H1 (cell line): ENCODE measurements at regions not wholly inside any gene's neighbourhood (a gene's known extent, or its start where the extent isn't known, plus 50 kb on each side); places are given as distances from the start of the nearest gene placed in this dataset.

Source experiments
- CTCF ChIA-PET: fragments of 300-600 bp; sonication (Branson Sonifier 250); formaldehyde crosslinking; loops from one replicate; lab custom pipeline; 2021; ENCODE audit not compliant: partially characterized antibody; lab: Charles Lee
- POLR2A ChIA-PET: fragments of 300-600 bp; sonication (Branson Sonifier 250); formaldehyde crosslinking; loops from one replicate; lab custom pipeline; 2021; ENCODE audit warnings: inconsistent platforms; ENCODE audit not compliant: partially characterized antibody; lab: Charles Lee
- DNase-seq, 2 experiments: peaks; one replicate each; pipeline versions ENCODE4 v3.0.0 to v3.0.0-alpha.2; 2010 to 2022; ENCODE audit warnings: low spot score in 2 of 2, low read depth in 1 of 2, mixed read lengths in 1 of 2
- FAIRE-seq: peaks from 2 replicates; lab custom pipeline; 2011; peaks lifted over from hg19 to GRCh38; lab: Jason Lieb, UNC
- H2AFZ ChIP-seq: 2 replicates; pipeline ENCODE4 v1.8.1; 2012; ENCODE audit warnings: low read length, inconsistent platforms
- H2AK5ac ChIP-seq: 2 replicates; pipeline ENCODE4 v1.6.1; 2013; ENCODE audit warnings: low read depth, low read length
- H2BK120ac ChIP-seq: replicated peaks from 2 replicates; pipeline ENCODE3; 2013; ENCODE audit warnings: low read depth, low read length, inconsistent platforms
- H2BK12ac ChIP-seq: 2 replicates; pipeline ENCODE4 v1.6.1; 2013; ENCODE audit warnings: low read depth, low read length
- H2BK15ac ChIP-seq: 2 replicates; pipeline ENCODE4 v1.6.1; 2013; ENCODE audit warnings: low read length
- H2BK20ac ChIP-seq: 2 replicates; pipeline ENCODE4 v1.6.1; 2013; ENCODE audit warnings: low read length
- H2BK5ac ChIP-seq: 2 replicates; pipeline ENCODE4 v1.6.1; 2013; ENCODE audit warnings: low read depth, low read length
- H3K14ac ChIP-seq: 2 replicates; pipeline ENCODE4 v1.6.1; 2013; ENCODE audit warnings: inconsistent platforms; ENCODE audit not compliant: insufficient read length
- H3K18ac ChIP-seq: 2 replicates; pipeline ENCODE4 v1.6.1; 2013; ENCODE audit warnings: low read length; ENCODE audit errors: extremely low read depth
- H3K23ac ChIP-seq: 2 replicates; pipeline ENCODE4 v1.6.1; 2013; ENCODE audit warnings: inconsistent platforms; ENCODE audit not compliant: insufficient read length
- H3K23me2 ChIP-seq: 2 replicates; pipeline ENCODE4 v1.6.1; 2013; ENCODE audit warnings: low read depth, low read length
- H3K27ac ChIP-seq: 2 replicates; pipeline ENCODE4 v1.6.1; 2011; ENCODE audit warnings: low read depth, low read length, inconsistent platforms
- H3K27me3 ChIP-seq, 4 experiments: replicated peaks in 1 of 4; 1 replicate in 1 of 4; 2 replicates in 3 of 4; pipeline versions ENCODE4 v1.6.1 to v1.8.1; 2011 to 2013; ENCODE audit warnings: low read length in 3 of 4, mild to moderate bottlenecking in 3 of 4, inconsistent platforms in 2 of 4, mixed read lengths in 2 of 4, moderate library complexity in 1 of 4; ENCODE audit not compliant: control insufficient read depth in 3 of 4, insufficient read depth in 3 of 4; ENCODE audit errors: extremely low read depth in 1 of 4
- H3K36me3 ChIP-seq, 4 experiments: 2 replicates each; pipeline versions ENCODE4 v1.6.1 to v1.8.1; 2011 to 2013; ENCODE audit warnings: mild to moderate bottlenecking in 4 of 4, low read length in 3 of 4, moderate library complexity in 2 of 4, control low read depth in 1 of 4, inconsistent platforms in 1 of 4; ENCODE audit not compliant: insufficient read depth in 4 of 4, control insufficient read depth in 2 of 4
- H3K4ac ChIP-seq: replicated peaks from 2 replicates; pipeline ENCODE3; 2013; ENCODE audit warnings: low read length, low read depth, mixed read lengths, inconsistent platforms; ENCODE audit not compliant: insufficient read length
- H3K4me1 ChIP-seq, 4 experiments: replicated peaks in 1 of 4; 1 replicate in 1 of 4; 2 replicates in 3 of 4; pipeline versions ENCODE4 v1.6.1 to v1.8.1; 2011 to 2013; ENCODE audit warnings: low read length in 3 of 4, inconsistent platforms in 2 of 4, mixed read lengths in 1 of 4; ENCODE audit not compliant: insufficient read depth in 4 of 4, control insufficient read depth in 3 of 4
- H3K4me2 ChIP-seq, 2 experiments: 2 replicates each; pipeline versions ENCODE4 v1.6.1 to v1.8.1; 2011 to 2013; ENCODE audit warnings: low read depth in 2 of 2, low read length in 2 of 2, control low read depth in 1 of 2, inconsistent platforms in 1 of 2, mild to moderate bottlenecking in 1 of 2; ENCODE audit not compliant: insufficient read depth in 1 of 2
- H3K4me3 ChIP-seq, 4 experiments: fragments of 200-600, 300-600 bp in 1 of 4; sonication (generic), shearing (Covaris generic), sonication (Bioruptor Twin) in 1 of 4; 2 replicates each; pipeline versions ENCODE4 v1.5.1 to v1.8.1; 2011 to 2016; ENCODE audit warnings: low read length in 4 of 4, low read depth in 3 of 4, control low read depth in 2 of 4, inconsistent platforms in 2 of 4, mild to moderate bottlenecking in 2 of 4, mixed read lengths in 1 of 4, moderate library complexity in 1 of 4; ENCODE audit not compliant: insufficient read depth in 2 of 4; ENCODE audit errors: extremely low read depth in 1 of 4
- H3K56ac ChIP-seq: replicated peaks from 2 replicates; pipeline ENCODE3; 2013; ENCODE audit warnings: low read depth, mild to moderate bottlenecking, mixed read lengths, low read length, inconsistent platforms; ENCODE audit not compliant: insufficient read length
- H3K79me1 ChIP-seq: 2 replicates; pipeline ENCODE4 v1.6.1; 2013; ENCODE audit warnings: low read depth, low read length, control low read depth
- H3K79me2 ChIP-seq, 2 experiments: 2 replicates each; pipeline versions ENCODE4 v1.6.1 to v1.8.1; 2012 to 2013; ENCODE audit warnings: low read length in 2 of 2, mild to moderate bottlenecking in 2 of 2, inconsistent platforms in 1 of 2; ENCODE audit not compliant: insufficient read depth in 2 of 2, control insufficient read depth in 1 of 2
- H3K9ac ChIP-seq, 4 experiments: replicated peaks in 1 of 4; 1 replicate in 1 of 4; 2 replicates in 3 of 4; pipeline versions ENCODE4 v1.6.1 to v1.8.1; 2011 to 2013; ENCODE audit warnings: low read depth in 3 of 4, low read length in 3 of 4, control low read depth in 2 of 4, mild to moderate bottlenecking in 2 of 4, moderate library complexity in 2 of 4, inconsistent platforms in 1 of 4; ENCODE audit errors: extremely low read depth in 1 of 4
- H3K9me3 ChIP-seq, 2 experiments: 2 replicates each; pipeline versions ENCODE4 v1.6.1 to v1.8.1; 2012 to 2013; ENCODE audit warnings: mild to moderate bottlenecking in 2 of 2, moderate library complexity in 2 of 2, control low read depth in 1 of 2, inconsistent platforms in 1 of 2, low read depth in 1 of 2, low read length in 1 of 2, mixed read lengths in 1 of 2; ENCODE audit not compliant: insufficient read depth in 2 of 2
- H4K20me1 ChIP-seq, 2 experiments: replicated peaks in 1 of 2; 2 replicates each; pipeline versions ENCODE3 to v1.8.1; 2011 to 2013; ENCODE audit warnings: inconsistent platforms in 2 of 2, low read length in 2 of 2, mild to moderate bottlenecking in 1 of 2; ENCODE audit not compliant: insufficient read depth in 2 of 2, control insufficient read depth in 1 of 2
- H4K5ac ChIP-seq: 2 replicates; pipeline ENCODE4 v1.6.1; 2013; ENCODE audit warnings: low read length, low read depth, mixed read lengths, inconsistent platforms; ENCODE audit not compliant: insufficient read length
- H4K8ac ChIP-seq: 2 replicates; pipeline ENCODE4 v1.8.0; 2013; ENCODE audit warnings: mild to moderate bottlenecking, moderate library complexity, low read length, inconsistent platforms; ENCODE audit not compliant: insufficient read depth; ENCODE audit errors: extremely low read depth
- H4K91ac ChIP-seq: replicated peaks from 2 replicates; pipeline ENCODE3; 2013; ENCODE audit warnings: low read length, mixed read lengths, inconsistent platforms; ENCODE audit not compliant: insufficient read length
- CBX5 ChIP-seq: fragments of 300-800, 300-1000 bp; sonication (generic); IDR thresholded peaks from 2 replicates; pipeline ENCODE4 v1.7.1; 2016; ENCODE audit warnings: antibody characterized with exemption, low read length, low read depth
- CEBPB ChIP-seq: IDR thresholded peaks from 2 replicates; pipeline ENCODE4 v1.6.1; 2012; ENCODE audit warnings: low read depth, low read length
- CTBP2 ChIP-seq: IDR thresholded peaks from 2 replicates; pipeline ENCODE4 v1.7.0; 2011; ENCODE audit warnings: borderline replicate concordance, mild to moderate bottlenecking, moderate library complexity, mixed read lengths, low read length; ENCODE audit not compliant: insufficient read depth, insufficient read length
- JUND ChIP-seq: IDR thresholded peaks from 2 replicates; pipeline ENCODE4 v1.6.1; 2011; ENCODE audit warnings: mild to moderate bottlenecking, improper control_type of control experiment, low read length
- SP2 ChIP-seq: IDR thresholded peaks from 2 replicates; pipeline ENCODE4 v1.6.1; 2012; ENCODE audit warnings: mild to moderate bottlenecking, low read length, inconsistent platforms
- SRF ChIP-seq: IDR thresholded peaks from 2 replicates; pipeline ENCODE4 v1.6.1; 2011; ENCODE audit warnings: mild to moderate bottlenecking, low read depth, low read length, moderate library complexity
- TBP ChIP-seq: IDR thresholded peaks from 2 replicates; pipeline ENCODE4 v1.6.1; 2011; ENCODE audit warnings: low read depth, low read length, improper control_type of control experiment
- WGBS, 2 experiments: shearing (Covaris generic) in 1 of 2; methylation state at CpG; one replicate each; pipeline versions ENCODE4 v1.1.6 to v1.1.7; 2013 to 2015; ENCODE audit warnings: low lambda C conversion rate in 2 of 2, mixed read lengths in 2 of 2, inconsistent platforms in 1 of 2, low coverage in 1 of 2, missing lambda C conversion rate in 1 of 2; ENCODE audit not compliant: insufficient replicate concordance in 2 of 2, insufficient coverage in 1 of 2, insufficient read length in 1 of 2; ENCODE audit errors: extremely low coverage in 1 of 2, missing lambda C conversion rate in 1 of 2; 5-methylcytosine and 5-hydroxymethylcytosine counted together

GRCh38 chr10:61251089-61251488 is 202.1 kb downstream of the TMEM26 start:
- Histone ChIP-seq H3K9ac (no peak overlapping the region), H4K91ac (no peak overlapping the region), H3K23ac (no peak overlapping the region), H2AK5ac (no peak overlapping the region), H3K4me3 (no peak overlapping the region), H3K23me2 (no peaks in the 10 kb centered on the region), H2AFZ (no peak overlapping the region), H3K79me2 (no peaks in the 10 kb centered on the region), H2BK20ac (no peak overlapping the region), H3K27me3 (peaks cover 0 to 1% (median 0%) of the 10 kb centered on the region in 4 experiments; a peak in 1 of 7 replicates), H2BK12ac (no peak overlapping the region), H3K56ac (no peak overlapping the region), H3K4ac (no peak overlapping the region), H3K79me1 (no peaks in the 10 kb centered on the region), H3K27ac (no peak overlapping the region), H3K9me3 (no peaks in the 10 kb centered on the region), H3K4me1 (no peaks in the 10 kb centered on the region), H4K8ac (no peak overlapping the region), H3K4me2 (no peak overlapping the region), H4K5ac (no peak overlapping the region), H3K36me3 (no peaks in the 10 kb centered on the region), H2BK5ac (no peak overlapping the region), H2BK15ac (no peak overlapping the region), H3K14ac (no peak overlapping the region), H3K18ac (no peak overlapping the region), H2BK120ac (no peak overlapping the region), H4K20me1 (no peaks in the 10 kb centered on the region)
- ChIA-PET POLR2A (no interaction called here), CTCF (interaction anchor here (1.0 kb wide), 1 partner anchor 342 kb away, joined by 3 read pairs; no protein-coding TSS in a partner anchor)
- no peak for TF ChIP-seq TBP
- no peak for TF ChIP-seq CBX5
- no peak for TF ChIP-seq CEBPB
- TF ChIP-seq JUND, result no peak
- no peak for TF ChIP-seq SP2
- TF ChIP-seq SRF, result no peak
- TF ChIP-seq CTBP2, result no peak
- no peak for FAIRE-seq
- 90% methylated on average over 1 of the region's 1 CpG; no CpG with 5 or more reads in 1 of the 2 experiments for WGBS, 2 experiments
- DNase-seq, result no peak
